Stimulated activated CD8-positive, alpha-beta memory T cell treated with anti-CD3 and anti-CD28 coated beads, Interleukin-2, amount 100 ng/mL, for 48 hours (primary cell): ENCODE measurements at regions not wholly inside any gene's neighbourhood (a gene's known extent, or its start where the extent isn't known, plus 50 kb on each side); places are given as distances from the start of the nearest gene placed in this dataset.
"Not testable (repeated sequence)": the region's sequence is repeated elsewhere in the genome, so short reads cannot be mapped to it uniquely, and the experiment has no call there.

Experiments used
- DNase-seq, 2 donors: peaks; one replicate each; pipeline ENCODE4 v3.0.0-alpha.2; 2020; ENCODE audit warnings: low read depth in 2 of 2

DNA sequence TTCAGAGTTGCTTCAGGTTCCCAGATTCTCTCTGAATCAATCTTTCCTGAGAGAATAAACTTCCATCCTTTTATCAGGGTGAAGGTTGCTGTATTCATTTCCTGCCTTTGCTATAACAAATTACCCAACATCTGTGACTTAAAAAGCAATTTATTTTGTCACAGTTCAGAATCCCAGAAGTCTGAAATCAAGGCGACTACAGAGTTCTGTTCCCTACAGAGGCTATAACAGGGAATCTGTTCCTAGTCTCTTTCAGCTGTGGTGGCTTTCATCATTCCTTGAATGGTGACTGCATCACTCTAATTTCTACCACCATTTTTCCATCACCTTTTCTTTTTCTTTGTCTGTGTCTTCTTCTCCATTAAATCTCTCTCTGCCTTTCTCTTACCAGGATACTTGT, 459.3 kb upstream of the PRR20A start:
- DNase-seq: no peak

GRCh38 chr13:56687131-56687530, 453.6 kb upstream of the PRR20A start:
- DNase-seq: no peak

DNA sequence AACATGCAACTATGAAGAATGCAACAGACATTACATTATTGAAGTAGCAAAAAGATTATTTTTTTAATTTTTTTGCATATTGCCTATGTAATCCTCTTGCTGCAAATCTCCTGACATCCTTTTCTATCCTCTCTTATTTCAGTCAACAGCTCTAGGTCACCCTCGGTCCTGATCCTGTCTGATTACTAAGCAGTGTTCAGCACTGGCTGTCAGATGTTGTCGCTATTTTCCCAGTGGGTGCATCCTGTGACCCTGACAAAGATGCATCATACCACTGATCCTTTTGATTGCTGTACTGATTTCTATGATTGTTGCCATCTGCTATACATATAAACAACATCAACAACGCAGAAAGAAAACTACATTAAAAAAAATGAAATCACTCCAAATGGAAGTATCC, 443.7 kb upstream of the PRR20A start:
- no peak for DNase-seq

GRCh38 chr13:56700324-56700723, 440.4 kb upstream of the PRR20A start:
- no peak for DNase-seq

DNA sequence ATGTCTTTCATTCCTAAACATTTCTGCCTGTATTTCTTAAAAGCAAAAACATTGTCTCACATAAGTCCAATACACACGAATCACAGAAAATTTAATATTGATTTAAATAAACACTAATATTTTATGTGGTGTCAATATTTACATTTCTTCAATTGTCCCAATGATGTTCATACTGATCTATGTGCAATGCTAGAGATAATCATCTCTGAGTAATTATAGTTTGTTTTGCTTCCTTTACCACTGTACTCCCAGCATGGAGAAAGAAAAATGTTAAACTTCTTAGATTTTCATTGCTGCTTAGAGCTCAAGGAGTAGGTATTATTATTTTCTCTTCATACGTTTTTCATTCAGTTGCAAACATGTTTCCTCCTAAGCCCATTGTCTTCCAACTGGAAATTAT, 434.2 kb upstream of the PRR20A start:
- DNase-seq: no peak

GRCh38 chr13:56713656-56714055, 427.1 kb upstream of the PRR20A start:
- DNase-seq: no peak

DNA sequence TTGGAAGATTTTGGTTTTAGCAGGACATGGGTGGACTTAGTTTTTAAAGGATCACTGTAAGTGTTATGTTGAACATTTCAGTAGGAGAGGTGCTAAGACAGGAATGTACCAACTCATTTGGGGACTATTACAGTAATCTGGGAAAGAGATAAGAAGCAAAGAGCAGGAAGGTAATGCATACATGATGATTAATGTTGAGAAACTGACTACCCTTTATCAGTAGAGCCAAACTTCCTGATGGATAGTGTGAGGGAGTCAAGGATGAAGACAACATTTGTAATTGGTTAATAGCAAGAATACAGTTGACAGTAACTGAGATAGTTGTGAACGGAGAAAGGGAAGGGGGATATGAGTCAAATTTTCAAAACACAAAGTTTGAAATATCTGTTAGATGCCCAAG, 421.9 kb upstream of the PRR20A start:
- no peak for DNase-seq

GRCh38 chr13:56720841-56721240, 419.9 kb upstream of the PRR20A start:
- DNase-seq: no peak

DNA sequence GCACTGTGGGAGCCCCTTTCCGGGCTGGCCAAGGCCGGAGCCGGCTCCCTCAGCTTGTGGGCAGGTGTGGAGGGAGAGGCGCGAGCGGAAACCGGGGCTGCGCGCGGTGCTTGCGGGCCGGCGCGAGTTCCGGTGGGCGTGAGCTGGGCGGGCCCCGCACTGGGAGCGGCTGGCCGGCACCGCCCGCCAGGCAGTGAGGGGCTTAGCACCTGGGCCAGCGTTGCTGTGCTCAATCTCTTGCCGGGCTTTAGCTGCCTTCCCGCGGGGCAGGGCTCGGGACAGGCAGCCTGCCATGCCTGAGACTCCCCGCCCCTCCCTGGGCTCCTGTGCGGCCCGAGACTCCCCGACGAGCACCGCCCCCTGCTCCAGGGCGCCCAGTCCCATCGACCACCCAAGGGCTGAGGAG, 405.2 kb upstream of the PRR20A start:
- no peak for DNase-seq

DNA sequence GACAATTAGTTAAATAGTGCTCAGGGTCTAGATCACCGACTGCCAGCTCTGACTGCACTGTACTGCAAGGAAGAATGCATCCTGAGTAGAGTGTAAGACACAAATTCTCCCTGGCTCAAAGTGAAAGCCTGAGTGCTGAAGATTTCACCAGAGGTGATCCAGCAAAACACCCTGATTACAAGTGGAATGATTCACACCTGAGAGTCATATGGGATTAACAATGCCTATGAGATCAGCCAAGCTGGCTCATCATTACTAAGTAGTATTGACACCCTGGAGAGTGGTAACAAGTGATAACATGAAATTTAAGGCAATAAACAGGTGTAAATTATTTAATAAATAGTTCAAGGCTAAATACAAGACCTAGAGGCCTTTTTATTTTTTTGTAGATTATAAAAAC, 403.8 kb upstream of the PRR20A start:
- DNase-seq: no peak

- DNase-seq: no peak
Measured at GRCh38 chr13:56752636-56753035, 388.1 kb upstream of the PRR20A start.

DNA sequence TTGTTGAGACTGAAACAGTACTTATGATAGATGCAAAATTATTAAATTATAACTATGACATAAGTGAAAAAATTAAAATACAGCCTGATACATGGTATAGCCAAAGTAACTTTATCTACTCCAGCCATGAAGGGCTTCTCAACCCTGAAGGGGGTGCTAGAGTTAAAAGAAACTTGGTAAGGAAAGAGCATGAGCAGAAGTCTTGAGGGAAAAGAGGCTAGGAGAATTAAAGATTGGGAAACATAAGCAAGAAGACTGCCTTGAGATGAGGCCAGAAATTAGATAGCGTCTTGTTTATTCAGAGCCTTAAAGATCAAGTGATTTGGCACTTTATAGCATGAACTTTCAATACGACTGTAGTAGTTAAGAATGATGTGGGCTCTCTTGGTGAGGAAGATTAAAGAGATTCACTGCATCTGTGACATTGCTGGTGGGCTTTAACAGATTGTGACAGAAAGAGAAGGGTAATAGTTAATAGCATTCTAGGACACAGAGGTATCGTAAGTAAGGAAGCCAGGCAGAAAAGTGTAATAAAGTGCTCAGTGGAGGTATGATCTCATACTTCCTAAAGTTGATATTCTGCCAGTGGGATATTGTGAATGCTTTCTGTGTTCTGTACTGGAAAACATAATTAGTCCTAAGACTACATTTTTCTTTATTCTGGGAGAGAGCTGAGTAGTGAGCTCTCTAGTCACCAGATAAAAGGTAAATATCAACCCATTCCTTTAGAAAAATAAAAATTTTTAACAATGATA, 385.4 kb upstream of the PRR20A start:
- no peak for DNase-seq

- not testable (repeated sequence) for DNase-seq
Measured at GRCh38 chr13:56763333-56763732, 377.4 kb upstream of the PRR20A start.

DNA sequence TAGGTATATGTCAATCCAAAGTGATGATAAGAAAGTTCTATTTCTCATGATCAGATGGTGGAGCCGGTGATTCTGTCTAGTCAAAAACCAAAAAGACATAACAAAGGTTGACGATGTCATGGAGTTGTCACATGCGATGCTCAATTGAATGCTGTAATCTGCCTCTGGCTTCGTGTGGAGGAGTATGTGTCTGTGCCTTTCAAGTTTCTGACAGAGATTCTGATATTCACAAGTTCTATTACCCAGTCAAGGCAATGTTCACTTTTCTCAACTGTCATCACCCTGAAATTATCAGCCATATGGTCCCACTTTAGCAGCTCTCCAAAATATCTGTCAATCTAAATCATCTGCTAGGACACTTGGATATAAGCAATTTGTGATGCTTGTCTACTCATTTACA, 367.6 kb upstream of the PRR20A start:
- no peak for DNase-seq

GRCh38 chr13:56789527-56789926, 351.2 kb upstream of the PRR20A start:
- DNase-seq: no peak

- DNase-seq: no peak
Measured at GRCh38 chr13:56837161-56837560, 303.6 kb upstream of the PRR20A start.

DNA sequence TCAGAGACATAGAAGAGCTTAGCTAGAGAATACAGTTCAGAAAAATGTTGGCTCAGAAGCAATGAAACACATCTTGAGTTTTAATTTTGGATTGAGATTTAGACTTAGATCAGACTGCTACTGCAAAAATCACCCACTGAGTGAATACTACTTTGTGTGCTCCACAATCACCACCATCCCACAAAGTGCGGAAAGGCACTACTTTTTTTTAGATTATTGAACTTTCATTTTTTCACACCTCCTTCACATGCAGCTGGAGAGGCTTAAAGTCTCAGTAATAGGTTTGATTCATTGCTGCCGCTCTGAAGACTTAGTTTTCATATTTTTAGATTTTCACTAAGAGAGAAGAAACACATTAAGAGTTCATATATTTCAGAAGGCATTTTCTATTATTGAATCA, 289.9 kb upstream of the PRR20A start:
- no peak for DNase-seq

DNA sequence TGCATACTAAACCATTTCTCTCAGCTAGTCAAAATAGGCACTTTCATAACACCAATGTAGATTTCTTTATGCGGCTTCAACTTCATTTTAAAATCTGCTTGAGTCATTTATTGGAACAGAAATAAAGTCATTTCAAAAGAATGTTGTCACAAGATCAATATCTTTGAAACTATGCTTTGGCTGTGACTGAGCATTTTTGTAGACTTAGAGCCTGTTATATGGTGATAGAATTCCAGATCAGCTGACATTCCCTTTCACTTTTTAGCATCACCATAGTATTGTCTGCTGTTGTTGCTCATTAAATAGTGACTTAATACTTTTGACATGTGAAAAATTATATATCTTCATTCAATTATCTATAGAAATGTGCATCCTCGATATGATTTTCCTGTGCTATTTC, 279.2 kb upstream of the PRR20A start:
- DNase-seq: no peak

DNA sequence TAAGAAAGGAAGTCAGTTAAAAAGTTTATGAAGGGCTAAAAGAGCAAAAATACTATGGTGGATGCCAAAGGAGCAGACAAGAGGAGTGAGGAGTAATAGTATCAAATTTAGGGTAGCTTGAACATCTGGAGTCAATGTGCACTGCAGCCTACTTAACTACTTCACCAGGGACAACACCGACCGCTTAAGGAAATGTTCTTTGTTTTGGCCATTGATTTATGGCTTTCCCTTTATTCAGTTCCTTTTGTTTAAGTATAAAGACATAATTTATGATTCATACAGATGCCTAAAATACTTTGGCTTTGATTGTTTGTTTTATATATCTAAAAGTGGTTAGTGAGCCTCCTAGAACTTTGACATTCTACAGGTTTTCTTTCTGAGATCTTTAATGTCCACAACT, 276.3 kb upstream of the PRR20A start:
- no peak for DNase-seq

DNA sequence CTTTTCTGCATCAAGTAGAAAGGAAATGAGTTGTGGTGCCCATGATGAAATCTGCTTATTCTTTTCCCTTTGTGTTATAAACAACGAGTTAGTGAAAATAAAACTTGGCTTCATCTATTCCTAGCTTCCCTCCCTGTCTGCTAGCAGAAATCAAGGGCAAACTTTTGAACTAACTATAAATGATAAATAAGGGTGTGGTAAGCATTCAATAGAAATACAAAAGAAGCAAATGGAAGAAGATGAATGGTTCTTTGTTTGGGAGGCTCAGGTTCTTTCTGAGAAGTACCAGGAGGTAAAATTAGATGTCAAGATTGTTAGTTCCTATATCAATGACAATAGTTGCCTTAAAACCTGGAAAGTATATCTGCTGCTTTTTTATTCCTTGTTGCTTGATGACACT, 275.3 kb upstream of the PRR20A start:
- no peak for DNase-seq

DNA sequence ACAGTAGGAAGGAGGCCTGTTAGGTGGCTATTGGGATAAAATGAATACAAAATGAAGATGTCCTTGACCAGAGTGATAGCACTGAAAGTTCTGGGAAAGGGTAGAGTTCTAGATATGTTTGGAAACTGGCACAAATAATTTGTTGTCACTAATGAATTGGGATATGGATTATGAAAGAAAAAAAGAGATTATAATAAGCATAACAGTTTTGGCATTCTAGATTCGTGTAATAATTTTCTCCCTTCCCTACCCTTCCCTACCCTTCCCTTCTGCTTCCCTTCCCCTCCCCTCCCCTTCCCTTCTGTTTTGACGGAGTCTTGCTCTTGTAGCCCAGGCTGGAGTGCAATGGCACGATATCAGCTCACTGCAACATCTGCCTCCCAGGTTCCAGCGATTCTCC, 271.0 kb upstream of the PRR20A start:
- no peak for DNase-seq

DNA sequence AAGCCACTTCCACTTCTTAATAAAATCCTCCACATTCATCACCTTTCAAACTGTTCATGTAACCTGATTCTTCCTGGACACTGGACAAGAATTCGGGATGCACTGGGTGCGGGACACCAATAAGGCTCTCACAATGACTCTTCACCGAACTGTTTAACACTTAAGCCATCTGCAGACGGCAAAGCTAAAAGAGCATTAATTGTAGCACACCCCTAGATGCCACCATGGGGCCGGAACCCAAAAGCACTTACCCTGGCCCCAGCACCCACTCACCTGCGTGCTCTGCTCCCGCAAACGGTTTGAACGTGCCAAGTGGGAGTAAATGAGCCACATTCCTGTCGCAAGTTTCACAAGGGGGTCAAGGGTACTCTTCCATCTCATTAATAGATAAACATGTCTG, 254.3 kb upstream of the PRR20A start:
- no peak for DNase-seq

DNA sequence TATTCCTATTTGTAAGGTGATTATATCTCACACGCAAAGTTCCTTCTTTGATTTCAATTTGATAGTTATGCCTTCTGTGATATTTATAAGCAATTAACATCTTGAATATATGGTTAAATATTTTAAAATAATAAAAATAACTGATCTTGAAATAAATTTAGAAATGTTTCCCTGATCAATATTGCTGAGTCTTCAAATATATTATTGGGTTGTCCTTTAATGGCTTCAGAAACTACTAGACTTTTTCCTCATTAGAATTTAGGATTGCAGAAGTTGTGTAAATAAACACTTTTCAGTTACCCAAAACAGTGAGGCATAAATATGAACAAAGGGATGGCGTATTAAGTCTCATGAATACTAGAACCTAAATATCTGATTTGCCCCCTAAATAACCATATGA, 252.3 kb upstream of the PRR20A start:
- DNase-seq: no peak

GRCh38 chr13:56893843-56894242, 246.9 kb upstream of the PRR20A start:
- no peak for DNase-seq
